GM12878 (cell line): ENCODE measurements at regions not wholly inside any gene's neighbourhood (a gene's known extent, or its start where the extent isn't known, plus 50 kb on each side); places are given as distances from the start of the nearest gene placed in this dataset.

Source experiments
- ATAC-seq: fragments of 200-7000 bp; cut with Tn5 transposase; 3 replicates; pipeline ENCODE4 v1.9.1; 2020; ENCODE audit warnings: mild to moderate bottlenecking, moderate library complexity
- BruUV-seq: library from RNA; stranded (reverse); fragments of 400-500 nt; replicated peaks from 2 replicates; lab custom pipeline; 2021; lab: Mats Ljungman, UMichigan
- CTCF ChIA-PET: fragments of 300-600 bp; sonication (Branson Sonifier 250); formaldehyde crosslinking; extraction: SDS; loops from one replicate; lab custom pipeline; 2021; ENCODE audit warnings: inconsistent platforms; lab: Yijun Ruan, JAX
- POLR2A ChIA-PET: fragments of 350-600 bp; formaldehyde crosslinking; extraction: SDS; loops from one replicate; lab custom pipeline; 2021; ENCODE audit warnings: inconsistent platforms; lab: Charles Lee
- RAD21 ChIA-PET: fragments of 300-600 bp; sonication (Branson Sonifier 250); formaldehyde crosslinking; loops from one replicate; lab custom pipeline; 2023; ENCODE audit warnings: antibody characterized with exemption; ENCODE audit not compliant: unreplicated experiment; lab: Charles Lee
- SMC1A ChIA-PET: fragments of 300-600 bp; sonication (Branson Sonifier 250); formaldehyde crosslinking; loops from one replicate; lab custom pipeline; 2023; ENCODE audit not compliant: unreplicated experiment, uncharacterized antibody; lab: Charles Lee
- DNase-seq: peaks from one replicate; pipeline ENCODE4 v3.0.0-alpha.2; 2011; ENCODE audit warnings: low read depth, low spot score
- FAIRE-seq: peaks from 3 replicates; lab custom pipeline; 2011; peaks lifted over from hg19 to GRCh38; lab: Jason Lieb, UNC
- H2AFZ ChIP-seq: 2 replicates; pipeline ENCODE4 v1.6.0; 2011; ENCODE audit warnings: low read depth, low read length, control low read depth; ENCODE audit not compliant: control insufficient read depth
- H3K27ac ChIP-seq: 2 replicates; pipeline ENCODE4 v1.5.1; 2011; ENCODE audit warnings: control low read depth; ENCODE audit not compliant: control insufficient read depth, insufficient read depth
- H3K27me3 ChIP-seq, 2 experiments: replicated peaks in 1 of 2; 2 replicates each; pipeline versions ENCODE4 v1.6.0 to v1.6.1; 2011; ENCODE audit warnings: low read length in 1 of 2; ENCODE audit not compliant: control insufficient read depth in 2 of 2, insufficient read depth in 2 of 2
- H3K36me3 ChIP-seq, 2 experiments: 2 replicates each; pipeline ENCODE4 v1.5.1; 2011; ENCODE audit warnings: low read length in 1 of 2; ENCODE audit not compliant: control insufficient read depth in 2 of 2, insufficient read depth in 2 of 2
- H3K4me1 ChIP-seq: 2 replicates; pipeline ENCODE4 v1.6.1; 2011; ENCODE audit warnings: mild to moderate bottlenecking, low read length, moderate library complexity, mixed read lengths; ENCODE audit not compliant: control insufficient read depth, insufficient read depth
- H3K4me2 ChIP-seq: 2 replicates; pipeline ENCODE4 v1.6.0; 2011; ENCODE audit warnings: control low read depth; ENCODE audit not compliant: control insufficient read depth, insufficient read depth
- H3K4me3 ChIP-seq: fragments of 200-600 bp; sonication (generic); 2 replicates; pipeline ENCODE4 v1.5.1; 2016
- H3K79me2 ChIP-seq: 2 replicates; pipeline ENCODE4 v1.6.0; 2011; ENCODE audit warnings: low read length; ENCODE audit not compliant: control insufficient read depth, insufficient read depth
- H3K9ac ChIP-seq: 2 replicates; pipeline ENCODE4 v1.8.0; 2011; ENCODE audit warnings: low read length, control low read depth, mixed read lengths; ENCODE audit not compliant: control insufficient read depth, insufficient read depth
- H3K9me3 ChIP-seq: replicated peaks from 3 replicates; pipeline ENCODE4 v1.5.1; 2011; ENCODE audit warnings: mild to moderate bottlenecking, low read length; ENCODE audit not compliant: control insufficient read depth, insufficient read depth
- H4K20me1 ChIP-seq: 2 replicates; pipeline ENCODE4 v1.6.0; 2011; ENCODE audit not compliant: control insufficient read depth, insufficient read depth
- CHD1 ChIP-seq: IDR thresholded peaks from 2 replicates; pipeline ENCODE4 v1.6.1; 2012; ENCODE audit warnings: low read depth, low read length, improper control_type of control experiment
- MYB ChIP-seq: fragments of 150-350 bp; IDR thresholded peaks from 2 replicates; pipeline ENCODE4 v1.6.1; 2014; ENCODE audit warnings: mild to moderate bottlenecking, low read depth, low read length, borderline replicate concordance
- RCOR1 ChIP-seq: conservative IDR thresholded peaks from 2 replicates; pipeline ENCODE4 v1.6.1; 2012; ENCODE audit warnings: low read depth, low read length, improper control_type of control experiment
- TCF3 ChIP-seq: IDR thresholded peaks from 2 replicates; pipeline ENCODE4 v1.6.1; 2012; ENCODE audit warnings: low read depth, mild to moderate bottlenecking, low read length, borderline replicate concordance; ENCODE audit not compliant: insufficient read depth
- ZBTB4 ChIP-seq: fragments of 450-650 bp; formaldehyde crosslinking; IDR thresholded peaks from 2 replicates; pipeline ENCODE4 v1.4.0; 2022; ENCODE audit warnings: mild to moderate bottlenecking, moderate library complexity
- WGBS: methylation state at CpG from one replicate; pipeline ENCODE4 v1.1.6; 2016; ENCODE audit warnings: low lambda C conversion rate; ENCODE audit not compliant: insufficient replicate concordance, insufficient coverage; ENCODE audit errors: missing lambda C conversion rate; 5-methylcytosine and 5-hydroxymethylcytosine counted together
- in situ Hi-C: fragments of 300-500 bp; cut with MboI; formaldehyde crosslinking; loops from 9 replicates; pipeline ENCODE4 v1.14.3; 2018; ENCODE audit warnings: mixed read lengths
- intact Hi-C: fragments of 100-400 bp; cut with micrococcal nuclease; formaldehyde crosslinking; loops from one replicate; pipeline ENCODE4 v1.14.2; 2022; ENCODE audit not compliant: unreplicated experiment

GRCh38 chr18:78527984-78528383 lies 451.6 kb upstream of the SALL3 start:
- RAD21 ChIA-PET = no interaction called here
- Histone ChIP-seq H3K4me2 (no peak overlapping the region), H4K20me1 (no peaks in the 10 kb centered on the region), H2AFZ (no peak overlapping the region), H3K79me2 (no peaks in the 10 kb centered on the region)
- CTCF ChIA-PET = no interaction called here
- no peak for ATAC-seq
- TF ChIP-seq RCOR1 (no peak), MYB (no peak)
- TF ChIP-seq, all 136 proteins: peak for 0
- no TSS peak for BruUV-seq
- Histone ChIP-seq H3K27ac (no peak overlapping the region), H3K9ac (no peak overlapping the region), H3K4me3 (no peak overlapping the region), H3K27me3 (no peaks in the 10 kb centered on the region), H3K36me3 (no peaks in the 10 kb centered on the region), H3K4me1 (no peaks in the 10 kb centered on the region), H3K9me3 (no peaks in the 10 kb centered on the region; the same call in 2 of the 3 replicates)
- FAIRE-seq (no peak), DNase-seq (no peak)
- in situ Hi-C loops = loop anchor here (25.0 kb wide), 1 partner anchor 434 kb away; no protein-coding TSS in a partner anchor
- 41% methylated on average over 11 of the region's 11 CpGs for WGBS
- SMC1A ChIA-PET = interaction anchor here (1.2 kb wide), 1 partner anchor 9 kb away, joined by 3 read pairs; no protein-coding TSS in a partner anchor
- POLR2A ChIA-PET = no interaction called here
- intact Hi-C loops = no loop called here

GRCh38 chr18:78528411-78529258 lies 451.0 kb upstream of the SALL3 start:
- Histone ChIP-seq H3K27ac (no peak overlapping the region), H2AFZ (no peak overlapping the region), H3K4me3 (no peak overlapping the region), H3K9ac (no peak overlapping the region), H3K4me2 (no peak overlapping the region), H3K4me1 (no peaks in the 10 kb centered on the region), H3K79me2 (no peaks in the 10 kb centered on the region), H3K9me3 (no peaks in the 10 kb centered on the region; the same call in 2 of the 3 replicates), H4K20me1 (no peaks in the 10 kb centered on the region), H3K36me3 (no peaks in the 10 kb centered on the region), H3K27me3 (no peaks in the 10 kb centered on the region)
- no TSS peak for BruUV-seq
- intact Hi-C loops (no loop called here), in situ Hi-C loops (loop anchor here (25.0 kb wide), 1 partner anchor 434 kb away; no protein-coding TSS in a partner anchor)
- ATAC-seq (no peak), FAIRE-seq (no peak), DNase-seq (no peak)
- TF ChIP-seq TCF3 (no peak), CHD1 (no peak), ZBTB4 (CRISPR knock-in tag) (no peak)
- ChIA-PET SMC1A (interaction anchor here (1.2 kb wide), 1 partner anchor 9 kb away, joined by 3 read pairs; no protein-coding TSS in a partner anchor), POLR2A (no interaction called here), CTCF (no interaction called here), RAD21 (no interaction called here)
- 38% methylated on average over 17 of the region's 17 CpGs for WGBS
